ENCODE measurements at regions not wholly inside any gene's neighbourhood (a gene's known extent, or its start where the extent isn't known, plus 50 kb on each side); places are given as distances from the start of the nearest gene placed in this dataset.

- no peak for DNase-seq (ENCODE audit: extremely low spot score, unreplicated experiment)
- H3K36me3 Mint-ChIP-seq (ENCODE audit: unreplicated experiment), result no peaks in the 10 kb centered on the region
- no peak overlapping the region for H3K4me3 Mint-ChIP-seq (ENCODE audit: unreplicated experiment)
- TF ChIP-seq CTCF (IDR thresholded peaks at IDR 0.05), result no peak
- no peaks in the 10 kb centered on the region for H3K27me3 Mint-ChIP-seq (ENCODE audit: unreplicated experiment)
- H3K9me3 Mint-ChIP-seq (ENCODE audit: unreplicated experiment), result peaks cover 4% of the 10 kb centered on the region
- H3K4me1 Mint-ChIP-seq (ENCODE audit: unreplicated experiment), result no peaks in the 10 kb centered on the region
- no peak overlapping the region for H3K27ac Mint-ChIP-seq (ENCODE audit: unreplicated experiment)
These were observed 830.3 kb upstream of the NXPH2 start for GRCh38 chr2:139610512-139610911.

- Mint-ChIP-seq H3K27ac (ENCODE audit: unreplicated experiment) (no peak overlapping the region), H3K9me3 (ENCODE audit: unreplicated experiment) (peaks cover 4% of the 10 kb centered on the region), H3K27me3 (ENCODE audit: unreplicated experiment) (no peaks in the 10 kb centered on the region), H3K4me1 (ENCODE audit: unreplicated experiment) (no peaks in the 10 kb centered on the region), H3K4me3 (ENCODE audit: unreplicated experiment) (no peak overlapping the region), H3K36me3 (ENCODE audit: unreplicated experiment) (no peaks in the 10 kb centered on the region)
- TF ChIP-seq CTCF (IDR thresholded peaks at IDR 0.05), result no peak
- DNase-seq (ENCODE audit: extremely low spot score, unreplicated experiment), result no peak
These were observed 828.9 kb upstream of the NXPH2 start for GRCh38 chr2:139609109-139609508.

- Mint-ChIP-seq H3K9me3 (ENCODE audit: unreplicated experiment) (peaks cover 4% of the 10 kb centered on the region), H3K4me1 (ENCODE audit: unreplicated experiment) (no peaks in the 10 kb centered on the region), H3K36me3 (ENCODE audit: unreplicated experiment) (no peaks in the 10 kb centered on the region), H3K27ac (ENCODE audit: unreplicated experiment) (no peak overlapping the region), H3K27me3 (ENCODE audit: unreplicated experiment) (no peaks in the 10 kb centered on the region), H3K4me3 (ENCODE audit: unreplicated experiment) (no peak overlapping the region)
- no peak for TF ChIP-seq CTCF (IDR thresholded peaks at IDR 0.05)
- no peak for DNase-seq (ENCODE audit: extremely low spot score, unreplicated experiment)
These were observed 825.5 kb upstream of the NXPH2 start for GRCh38 chr2:139605668-139606067.

- H3K27ac Mint-ChIP-seq (ENCODE audit: unreplicated experiment), result no peak overlapping the region
- no peak overlapping the region for H3K4me3 Mint-ChIP-seq (ENCODE audit: unreplicated experiment)
- H3K36me3 Mint-ChIP-seq (ENCODE audit: unreplicated experiment), result no peaks in the 10 kb centered on the region
- DNase-seq (ENCODE audit: extremely low spot score, unreplicated experiment), result no peak
- H3K27me3 Mint-ChIP-seq (ENCODE audit: unreplicated experiment), result no peaks in the 10 kb centered on the region
- no peak for TF ChIP-seq CTCF (IDR thresholded peaks at IDR 0.05)
- no peaks in the 10 kb centered on the region for H3K9me3 Mint-ChIP-seq (ENCODE audit: unreplicated experiment)
- H3K4me1 Mint-ChIP-seq (ENCODE audit: unreplicated experiment), result no peaks in the 10 kb centered on the region
These were observed 820.0 kb upstream of the NXPH2 start for GRCh38 chr2:139600166-139600565.

- H3K36me3 Mint-ChIP-seq (ENCODE audit: unreplicated experiment), result no peaks in the 10 kb centered on the region
- no peaks in the 10 kb centered on the region for H3K9me3 Mint-ChIP-seq (ENCODE audit: unreplicated experiment)
- no peak overlapping the region for H3K27ac Mint-ChIP-seq (ENCODE audit: unreplicated experiment)
- no peak for TF ChIP-seq CTCF (IDR thresholded peaks at IDR 0.05)
- H3K4me1 Mint-ChIP-seq (ENCODE audit: unreplicated experiment), result no peaks in the 10 kb centered on the region
- H3K27me3 Mint-ChIP-seq (ENCODE audit: unreplicated experiment), result no peaks in the 10 kb centered on the region
- DNase-seq (ENCODE audit: extremely low spot score, unreplicated experiment), result no peak
- H3K4me3 Mint-ChIP-seq (ENCODE audit: unreplicated experiment), result no peak overlapping the region
These were observed 804.9 kb upstream of the NXPH2 start for GRCh38 chr2:139585101-139585500.
